Lung (tissue), 11 donors: ENCODE measurements at regions not wholly inside any gene's neighbourhood (a gene's known extent, or its start where the extent isn't known, plus 50 kb on each side); places are given as distances from the start of the nearest gene placed in this dataset.

Experiments used
- ATAC-seq: fragments of 200-7000 bp; cut with Tn5 transposase; one replicate; pipeline ENCODE4 v1.9.1; 2020; ENCODE audit warnings: moderate number of reproducible peaks; ENCODE audit not compliant: insufficient read depth, low FRiP score
- DNase-seq, 3 donors: peaks; one replicate each; pipeline ENCODE4 v3.0.0-alpha.2; 2013 to 2017
- H3K27ac ChIP-seq, 2 donors: one replicate each; pipeline ENCODE4 v1.5.1; 2013; ENCODE audit warnings: mild to moderate bottlenecking in 2 of 2, moderate library complexity in 2 of 2, control low read depth in 1 of 2, inconsistent platforms in 1 of 2, low read depth in 1 of 2, low read length in 1 of 2
- H3K27me3 ChIP-seq, 3 donors: one replicate each; pipeline ENCODE4 v1.5.1; 2013; ENCODE audit warnings: low read length in 2 of 3; ENCODE audit not compliant: control insufficient read depth in 3 of 3, insufficient read depth in 3 of 3
- H3K36me3 ChIP-seq, 4 donors: one replicate each; pipeline ENCODE4 v1.5.1; 2013; ENCODE audit warnings: low read length in 4 of 4, mild to moderate bottlenecking in 1 of 4, moderate library complexity in 1 of 4; ENCODE audit not compliant: control insufficient read depth in 4 of 4, insufficient read depth in 4 of 4
- H3K4me1 ChIP-seq, 5 donors: one replicate each; pipeline ENCODE4 v1.5.1; 2013; ENCODE audit warnings: low read length in 5 of 5, mild to moderate bottlenecking in 2 of 5, moderate library complexity in 1 of 5; ENCODE audit not compliant: control insufficient read depth in 5 of 5, insufficient read depth in 5 of 5
- H3K4me3 ChIP-seq: one replicate; pipeline ENCODE4 v1.5.1; 2013; ENCODE audit warnings: mild to moderate bottlenecking, control low read depth, moderate library complexity
- H3K9ac ChIP-seq, 2 donors: one replicate each; pipeline ENCODE4 v1.5.1; 2013; ENCODE audit warnings: low read length in 2 of 2, control low read depth in 1 of 2; ENCODE audit not compliant: insufficient read depth in 1 of 2
- H3K9me3 ChIP-seq, 4 donors: one replicate each; pipeline ENCODE4 v1.5.1; 2013; ENCODE audit warnings: low read length in 3 of 4, mild to moderate bottlenecking in 1 of 4, moderate library complexity in 1 of 4; ENCODE audit not compliant: control insufficient read depth in 4 of 4, insufficient read depth in 3 of 4
- WGBS, 2 donors: extraction: QIAGEN DNeasy Blood & Tissue Kit; methylation state at CpG; one replicate each; pipeline ENCODE4 v1.1.7; 2013; 5-methylcytosine and 5-hydroxymethylcytosine counted together
- TF ChIP-seq, protein P1 (sequence below): IDR thresholded peaks from 2 replicates; pipeline ENCODE4 v1.5.1; 2012; ENCODE audit warnings: mild to moderate bottlenecking; ENCODE audit errors: control extremely low read depth, extremely low read depth
- donor health status: control.
- donor health status: control.
- donor health status: Bipolar disorder and iron deficiency.
- donor health status: healthy.
- donor health status: DM: yes; HTN: yes; CAD: no.

DNA sequence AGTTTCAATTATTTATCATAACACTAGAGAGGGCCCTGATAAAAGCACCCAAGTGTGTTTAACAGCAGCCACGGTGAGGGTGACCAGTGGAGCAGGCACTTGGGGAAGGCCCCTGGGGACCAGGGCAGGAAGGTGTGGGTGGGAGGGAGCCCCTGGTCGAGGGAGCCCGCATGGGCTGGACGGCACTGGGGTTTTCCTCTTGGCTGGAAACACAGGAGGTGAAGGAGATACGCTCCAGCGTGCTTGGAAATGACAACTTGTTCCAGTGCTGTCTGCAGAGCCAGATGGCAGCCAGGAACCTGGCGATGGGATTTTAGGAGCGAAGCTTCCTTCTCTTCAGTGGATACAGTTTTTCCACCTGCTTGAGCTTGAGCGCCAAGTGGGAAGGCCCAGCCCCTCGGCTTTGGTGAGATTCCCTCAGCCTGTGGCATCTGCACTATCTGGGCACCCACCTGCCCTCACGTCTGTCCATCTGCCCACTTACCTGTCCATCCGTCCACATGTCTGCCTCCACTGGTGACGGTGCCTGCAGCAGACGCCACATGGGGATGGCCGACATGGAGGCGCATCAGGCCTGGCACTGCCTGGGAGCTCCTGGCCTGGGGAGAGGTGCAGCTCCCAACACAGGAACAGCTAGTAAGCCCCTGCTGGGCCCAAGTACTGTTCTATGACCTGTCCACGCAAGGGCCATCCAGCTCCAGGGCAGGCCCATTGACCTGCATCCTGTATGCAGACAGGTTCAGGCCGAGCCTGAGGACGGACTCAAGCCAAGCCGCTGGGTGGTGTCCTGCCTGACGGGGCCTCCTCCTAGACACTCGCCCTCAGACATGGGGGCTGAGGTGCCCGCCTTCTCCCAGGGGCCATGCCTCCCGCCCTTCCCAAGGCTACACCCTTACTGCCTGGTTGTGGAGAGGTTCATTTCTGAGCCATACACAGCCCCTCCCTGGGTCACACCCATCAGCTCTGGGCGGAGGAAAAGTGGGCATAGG, 192.2 kb upstream of the C14orf180 start:
- DNase-seq = peak in 1 of 3 donors; percentile 8

DNA sequence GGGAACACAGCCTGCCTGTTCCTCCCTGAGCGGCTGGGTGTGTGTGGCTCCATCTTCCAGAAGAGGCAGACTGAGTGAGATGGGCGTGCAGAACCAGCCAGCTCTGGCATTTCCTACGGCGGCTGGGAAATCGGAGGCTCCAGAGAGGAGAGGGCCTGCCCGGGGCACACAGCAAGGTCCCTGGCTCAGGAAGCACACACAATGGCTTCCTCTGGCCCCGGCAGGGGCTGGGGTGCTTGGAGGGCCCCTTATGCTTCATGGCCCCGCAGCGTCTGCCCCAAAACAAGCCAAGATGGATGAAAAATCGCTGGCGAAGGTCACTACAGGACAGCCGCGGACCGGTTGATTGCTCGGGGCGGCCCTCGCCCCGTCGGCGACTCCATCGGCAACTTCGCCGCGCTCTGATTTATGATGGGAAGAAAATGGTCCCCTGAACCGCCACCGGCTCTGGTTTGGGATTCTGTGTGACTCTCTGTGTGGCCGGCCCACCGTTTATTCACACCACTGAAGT, 191.5 kb upstream of the C14orf180 start:
- TF ChIP-seq, protein P1, sequence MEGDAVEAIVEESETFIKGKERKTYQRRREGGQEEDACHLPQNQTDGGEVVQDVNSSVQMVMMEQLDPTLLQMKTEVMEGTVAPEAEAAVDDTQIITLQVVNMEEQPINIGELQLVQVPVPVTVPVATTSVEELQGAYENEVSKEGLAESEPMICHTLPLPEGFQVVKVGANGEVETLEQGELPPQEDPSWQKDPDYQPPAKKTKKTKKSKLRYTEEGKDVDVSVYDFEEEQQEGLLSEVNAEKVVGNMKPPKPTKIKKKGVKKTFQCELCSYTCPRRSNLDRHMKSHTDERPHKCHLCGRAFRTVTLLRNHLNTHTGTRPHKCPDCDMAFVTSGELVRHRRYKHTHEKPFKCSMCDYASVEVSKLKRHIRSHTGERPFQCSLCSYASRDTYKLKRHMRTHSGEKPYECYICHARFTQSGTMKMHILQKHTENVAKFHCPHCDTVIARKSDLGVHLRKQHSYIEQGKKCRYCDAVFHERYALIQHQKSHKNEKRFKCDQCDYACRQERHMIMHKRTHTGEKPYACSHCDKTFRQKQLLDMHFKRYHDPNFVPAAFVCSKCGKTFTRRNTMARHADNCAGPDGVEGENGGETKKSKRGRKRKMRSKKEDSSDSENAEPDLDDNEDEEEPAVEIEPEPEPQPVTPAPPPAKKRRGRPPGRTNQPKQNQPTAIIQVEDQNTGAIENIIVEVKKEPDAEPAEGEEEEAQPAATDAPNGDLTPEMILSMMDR = no peak
- DNase-seq = peak in 1 of 3 donors; percentile 9
- no peak for ATAC-seq
- H3K9me3 ChIP-seq = peaks cover 0 to 6% (median 0%) of the 10 kb centered on the region in 4 donors
- H3K9ac ChIP-seq = no peak overlapping the region
- WGBS, 2 donors = 90% methylated on average over 28 of the region's 28 CpGs
- H3K4me3 ChIP-seq = no peak overlapping the region
- H3K27me3 ChIP-seq = no peaks in the 10 kb centered on the region
- H3K4me1 ChIP-seq = peaks cover 0 to 25% (median 9%) of the 10 kb centered on the region in 5 donors
- H3K36me3 ChIP-seq = no peaks in the 10 kb centered on the region
- no peak overlapping the region for H3K27ac ChIP-seq

More for the DNA sequence above, 192.2 kb upstream of the C14orf180 start:
- ATAC-seq = no peak
- Histone ChIP-seq H3K4me3 (no peak overlapping the region), H3K27ac (no peak overlapping the region), H3K27me3 (no peaks in the 10 kb centered on the region), H3K4me1 (peaks cover 0 to 32% (median 9%) of the 10 kb centered on the region in 5 donors), H3K36me3 (no peaks in the 10 kb centered on the region), H3K9ac (no peak overlapping the region), H3K9me3 (peaks cover 0 to 6% (median 0%) of the 10 kb centered on the region in 4 donors)
- 91 to 93% methylated on average over 25 of the region's 25 CpGs for WGBS, 2 donors
- TF ChIP-seq, protein P1 = no peak

DNA sequence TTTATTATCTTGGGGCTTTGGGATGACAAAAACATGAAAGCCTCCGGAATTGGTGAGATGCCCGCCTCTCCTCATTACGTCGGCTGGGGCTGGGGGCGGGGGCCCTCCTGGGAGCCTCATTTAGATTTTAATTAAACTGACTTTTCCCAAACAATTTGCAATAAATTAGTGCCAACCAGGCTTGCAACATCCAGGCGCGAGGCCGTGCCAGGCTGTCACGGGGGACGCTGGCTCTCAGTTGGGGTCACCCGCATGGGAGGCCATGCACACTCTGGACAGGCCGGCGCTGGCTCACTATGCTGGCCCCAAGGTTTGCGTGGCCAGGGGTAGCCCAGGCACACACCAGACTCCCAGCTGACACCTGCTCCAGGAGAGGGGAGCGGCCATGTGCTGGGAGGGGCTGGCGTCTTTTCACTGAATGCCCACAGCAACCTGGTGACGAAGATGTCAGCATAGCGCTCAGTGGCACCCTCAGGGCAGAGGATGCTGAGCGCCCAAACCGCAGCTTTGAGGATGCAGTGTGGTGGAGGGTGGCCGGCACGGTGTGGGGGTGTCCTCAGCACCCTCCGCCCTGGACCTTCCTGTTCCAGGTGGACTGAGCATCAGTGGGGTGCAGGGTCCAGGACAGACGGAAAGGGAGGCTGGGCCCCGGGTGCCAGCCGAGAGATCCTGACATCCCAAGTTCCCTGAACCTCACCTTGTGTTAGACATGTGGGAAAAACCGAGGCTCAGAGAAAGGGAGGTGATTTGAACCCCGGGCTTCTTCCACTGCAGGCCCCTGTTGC, 190.8 kb upstream of the C14orf180 start:
- peaks cover 0 to 6% (median 0%) of the 10 kb centered on the region in 4 donors for H3K9me3 ChIP-seq
- H3K4me1 ChIP-seq = peaks cover 0 to 23% (median 14%) of the 10 kb centered on the region in 5 donors
- H3K27ac ChIP-seq = no peak overlapping the region
- H3K27me3 ChIP-seq = no peaks in the 10 kb centered on the region
- H3K4me3 ChIP-seq = no peak overlapping the region
- TF ChIP-seq, protein P1 = no peak
- no peak overlapping the region for H3K9ac ChIP-seq
- 91 to 96% methylated on average over 28 of the region's 28 CpGs for WGBS, 2 donors
- DNase-seq = peak in 1 of 3 donors; percentile 11
- no peaks in the 10 kb centered on the region for H3K36me3 ChIP-seq
- ATAC-seq = no peak
